ENCODE measurements at regions not wholly inside any gene's neighbourhood (a gene's known extent, or its start where the extent isn't known, plus 50 kb on each side); places are given as distances from the start of the nearest gene placed in this dataset.

- DNase-seq (no peak), ATAC-seq (ENCODE audit: insufficient read depth, low read depth) (no peak)
- H3K36me3 ChIP-seq (ENCODE audit: insufficient read depth, low read length): no peaks in the 10 kb centered on the region
- no peaks in the 10 kb centered on the region for H3K27me3 ChIP-seq (ENCODE audit: insufficient read depth, low read length, poor library complexity)
- no peaks in the 10 kb centered on the region for H3K4me1 ChIP-seq (ENCODE audit: insufficient read depth, low read length)
- no peak overlapping the region for H3K4me3 ChIP-seq (ENCODE audit: low read depth in 1 of 2, low read length in 2 of 2)
- no peak overlapping the region for H3K4me2 ChIP-seq (ENCODE audit: insufficient read depth, low read length)
- no peak for TF ChIP-seq EZH2 (IDR thresholded peaks at IDR 0.05; ENCODE audit: borderline replicate concordance, low read depth, low read length, severe bottlenecking)
- no peak for TF ChIP-seq CTCF (IDR thresholded peaks at IDR 0.05; ENCODE audit: borderline replicate concordance, extremely low read depth, low read length, poor library complexity, severe bottlenecking)
- no peaks in the 10 kb centered on the region for H3K79me2 ChIP-seq (ENCODE audit: insufficient read depth, low read length)
- no peaks in the 10 kb centered on the region for H4K20me1 ChIP-seq (ENCODE audit: insufficient read depth, low read length)
- H3K27ac ChIP-seq (ENCODE audit: low read length): no peak overlapping the region
- no peak overlapping the region for H3K9ac ChIP-seq (ENCODE audit: low read depth, low read length)
- no peaks in the 10 kb centered on the region for H3K9me3 ChIP-seq (ENCODE audit: insufficient read depth, low read length, severe bottlenecking)
- H2AFZ ChIP-seq (ENCODE audit: low read depth, low read length): no peak overlapping the region
Observed at GRCh38 chr9:38313421-38313820, 79.1 kb upstream of the ALDH1B1 start.

GRCh38 chr9:38312406-38312805, 80.1 kb upstream of the ALDH1B1 start:
- H3K4me1 ChIP-seq (ENCODE audit: insufficient read depth, low read length): no peaks in the 10 kb centered on the region
- H3K4me3 ChIP-seq (ENCODE audit: low read depth in 1 of 2, low read length in 2 of 2): no peak overlapping the region
- no peak for DNase-seq
- H2AFZ ChIP-seq (ENCODE audit: low read depth, low read length): no peak overlapping the region
- no peak overlapping the region for H3K27ac ChIP-seq (ENCODE audit: low read length)
- ATAC-seq (ENCODE audit: insufficient read depth, low read depth): no peak
- no peak overlapping the region for H3K9ac ChIP-seq (ENCODE audit: low read depth, low read length)
- no peaks in the 10 kb centered on the region for H3K27me3 ChIP-seq (ENCODE audit: insufficient read depth, low read length, poor library complexity)
- H3K4me2 ChIP-seq (ENCODE audit: insufficient read depth, low read length): no peak overlapping the region
- no peaks in the 10 kb centered on the region for H3K79me2 ChIP-seq (ENCODE audit: insufficient read depth, low read length)
- TF ChIP-seq EZH2 (IDR thresholded peaks at IDR 0.05; ENCODE audit: borderline replicate concordance, low read depth, low read length, severe bottlenecking): no peak
- TF ChIP-seq CTCF (IDR thresholded peaks at IDR 0.05; ENCODE audit: borderline replicate concordance, extremely low read depth, low read length, poor library complexity, severe bottlenecking): no peak
- H4K20me1 ChIP-seq (ENCODE audit: insufficient read depth, low read length): no peaks in the 10 kb centered on the region
- no peaks in the 10 kb centered on the region for H3K9me3 ChIP-seq (ENCODE audit: insufficient read depth, low read length, severe bottlenecking)
- no peaks in the 10 kb centered on the region for H3K36me3 ChIP-seq (ENCODE audit: insufficient read depth, low read length)

- ATAC-seq (ENCODE audit: insufficient read depth, low read depth): no peak
- no peaks in the 10 kb centered on the region for H3K9me3 ChIP-seq (ENCODE audit: insufficient read depth, low read length, severe bottlenecking)
- H3K79me2 ChIP-seq (ENCODE audit: insufficient read depth, low read length): no peaks in the 10 kb centered on the region
- H3K4me1 ChIP-seq (ENCODE audit: insufficient read depth, low read length): no peaks in the 10 kb centered on the region
- no peak overlapping the region for H3K27ac ChIP-seq (ENCODE audit: low read length)
- H3K4me3 ChIP-seq (ENCODE audit: low read depth in 1 of 2, low read length in 2 of 2): no peak overlapping the region
- H3K36me3 ChIP-seq (ENCODE audit: insufficient read depth, low read length): no peaks in the 10 kb centered on the region
- DNase-seq: no peak
- no peak overlapping the region for H2AFZ ChIP-seq (ENCODE audit: low read depth, low read length)
- H3K27me3 ChIP-seq (ENCODE audit: insufficient read depth, low read length, poor library complexity): no peaks in the 10 kb centered on the region
- H3K4me2 ChIP-seq (ENCODE audit: insufficient read depth, low read length): no peak overlapping the region
- H4K20me1 ChIP-seq (ENCODE audit: insufficient read depth, low read length): no peaks in the 10 kb centered on the region
- TF ChIP-seq EZH2 (IDR thresholded peaks at IDR 0.05; ENCODE audit: borderline replicate concordance, low read depth, low read length, severe bottlenecking) (no peak), CTCF (IDR thresholded peaks at IDR 0.05; ENCODE audit: borderline replicate concordance, extremely low read depth, low read length, poor library complexity, severe bottlenecking) (no peak)
- H3K9ac ChIP-seq (ENCODE audit: low read depth, low read length): no peak overlapping the region
Observed at GRCh38 chr9:38311382-38312270, 80.9 kb upstream of the ALDH1B1 start.

All from DND-41 (cell line).